GM21528 (cell line): ENCODE measurements at regions not wholly inside any gene's neighbourhood (a gene's known extent, or its start where the extent isn't known, plus 50 kb on each side); places are given as distances from the start of the nearest gene placed in this dataset.
"Not testable (repeated sequence)": the region's sequence is repeated elsewhere in the genome, so short reads cannot be mapped to it uniquely, and the experiment has no call there.

Experiments used
- ATAC-seq: cut with Tn5 transposase; IDR thresholded peaks from one replicate; pipeline ENCODE4 v1.9.1; 2021; ENCODE audit warnings: mild to moderate bottlenecking, moderate library complexity; ENCODE audit not compliant: unreplicated experiment, low FRiP score

GRCh38 chr1:34366875-34367624, 190.3 kb downstream of the C1orf94 start:
- ATAC-seq: no peak

- ATAC-seq: no peak
Measured at GRCh38 chr1:34367954-34368353, 191.2 kb downstream of the C1orf94 start.

- ATAC-seq: no peak
Measured at GRCh38 chr1:34369701-34370455, 193.2 kb downstream of the C1orf94 start.

- no peak for ATAC-seq
Measured at GRCh38 chr1:34370748-34371147, 194.0 kb downstream of the C1orf94 start.

GRCh38 chr1:34371179-34371578, 194.5 kb downstream of the C1orf94 start:
- not testable (repeated sequence) for ATAC-seq

GRCh38 chr1:34371829-34372532, 195.3 kb downstream of the C1orf94 start:
- ATAC-seq: no peak

- ATAC-seq: no peak
Measured at GRCh38 chr1:34372891-34373290, 196.2 kb downstream of the C1orf94 start.

GRCh38 chr1:34373912-34374311, 197.2 kb downstream of the C1orf94 start:
- no peak for ATAC-seq

GRCh38 chr1:34376531-34376930, 199.8 kb downstream of the C1orf94 start:
- ATAC-seq: no peak

- ATAC-seq: no peak
Measured at GRCh38 chr1:34378968-34379856, 202.5 kb downstream of the C1orf94 start.

- ATAC-seq: no peak
Measured at GRCh38 chr1:34379911-34380310, 203.2 kb downstream of the C1orf94 start.

GRCh38 chr1:34380526-34381124, 203.9 kb downstream of the C1orf94 start:
- no peak for ATAC-seq

GRCh38 chr1:34389974-34390373, 213.3 kb downstream of the C1orf94 start:
- ATAC-seq: no peak

GRCh38 chr1:34396042-34396441, 219.3 kb downstream of the C1orf94 start:
- ATAC-seq: no peak

- no peak for ATAC-seq
Measured at GRCh38 chr1:34398241-34398915, 221.7 kb downstream of the C1orf94 start.

GRCh38 chr1:34398916-34399275, 222.2 kb downstream of the C1orf94 start:
- ATAC-seq: no peak

- no peak for ATAC-seq
Measured at GRCh38 chr1:34400675-34401074, 224.0 kb downstream of the C1orf94 start.

- ATAC-seq: no peak
Measured at GRCh38 chr1:34403156-34403555, 226.4 kb downstream of the C1orf94 start.

GRCh38 chr1:34404804-34405203, 228.1 kb downstream of the C1orf94 start:
- no peak for ATAC-seq
